T-helper 1 cell (primary cell): ENCODE measurements at regions not wholly inside any gene's neighbourhood (a gene's known extent, or its start where the extent isn't known, plus 50 kb on each side); places are given as distances from the start of the nearest gene placed in this dataset.

Experiments used
- DNase-seq, 5 donors: peaks; one replicate each; pipeline ENCODE4 v3.0.0-alpha.2; 2012 to 2020

DNA sequence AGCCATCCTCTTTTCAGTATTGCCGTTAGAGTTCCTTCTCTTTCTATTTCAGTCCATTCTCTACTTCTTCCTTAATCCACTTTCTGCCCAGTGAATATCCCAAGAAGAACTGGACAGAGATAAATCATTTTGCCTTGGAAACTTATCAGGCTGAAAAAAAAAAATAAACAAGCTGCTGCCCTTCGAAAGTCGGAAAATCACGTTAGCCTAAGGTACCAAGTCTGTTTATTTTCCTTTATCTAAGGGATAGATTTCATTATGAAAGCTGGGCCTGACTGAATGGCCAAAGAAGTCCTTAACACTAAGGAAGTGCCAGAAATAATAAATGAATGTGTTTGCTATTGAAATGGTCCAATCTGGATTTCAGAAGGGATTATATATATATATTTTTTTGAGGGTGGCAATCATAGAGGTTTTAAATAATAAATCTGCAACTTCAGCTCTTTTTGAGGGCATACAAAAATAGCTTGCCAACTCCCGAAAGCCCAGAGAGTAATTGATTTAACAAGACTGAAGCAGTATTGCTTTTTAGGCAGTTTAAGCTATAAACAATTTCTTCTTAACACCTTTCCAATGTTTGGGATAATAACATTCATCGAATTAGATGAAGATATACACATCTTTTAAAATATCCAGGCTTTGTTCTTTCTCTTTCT lies 127.0 kb upstream of the STMND1 start:
- no peak for DNase-seq

DNA sequence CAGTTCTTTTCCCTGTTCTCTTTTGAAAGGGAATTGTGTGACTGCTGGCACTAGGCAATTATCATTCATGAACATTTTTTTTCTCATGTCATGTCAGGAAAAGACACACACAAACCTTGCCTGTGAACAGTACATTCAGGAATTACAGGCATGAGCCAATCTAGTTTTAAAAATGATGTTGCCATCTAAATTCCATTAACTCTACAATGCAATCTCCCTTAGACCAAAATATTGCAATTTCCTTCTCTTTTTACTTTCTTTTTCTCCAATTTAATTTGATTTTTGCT lies 127.5 kb upstream of the STMND1 start:
- DNase-seq: no peak

DNA sequence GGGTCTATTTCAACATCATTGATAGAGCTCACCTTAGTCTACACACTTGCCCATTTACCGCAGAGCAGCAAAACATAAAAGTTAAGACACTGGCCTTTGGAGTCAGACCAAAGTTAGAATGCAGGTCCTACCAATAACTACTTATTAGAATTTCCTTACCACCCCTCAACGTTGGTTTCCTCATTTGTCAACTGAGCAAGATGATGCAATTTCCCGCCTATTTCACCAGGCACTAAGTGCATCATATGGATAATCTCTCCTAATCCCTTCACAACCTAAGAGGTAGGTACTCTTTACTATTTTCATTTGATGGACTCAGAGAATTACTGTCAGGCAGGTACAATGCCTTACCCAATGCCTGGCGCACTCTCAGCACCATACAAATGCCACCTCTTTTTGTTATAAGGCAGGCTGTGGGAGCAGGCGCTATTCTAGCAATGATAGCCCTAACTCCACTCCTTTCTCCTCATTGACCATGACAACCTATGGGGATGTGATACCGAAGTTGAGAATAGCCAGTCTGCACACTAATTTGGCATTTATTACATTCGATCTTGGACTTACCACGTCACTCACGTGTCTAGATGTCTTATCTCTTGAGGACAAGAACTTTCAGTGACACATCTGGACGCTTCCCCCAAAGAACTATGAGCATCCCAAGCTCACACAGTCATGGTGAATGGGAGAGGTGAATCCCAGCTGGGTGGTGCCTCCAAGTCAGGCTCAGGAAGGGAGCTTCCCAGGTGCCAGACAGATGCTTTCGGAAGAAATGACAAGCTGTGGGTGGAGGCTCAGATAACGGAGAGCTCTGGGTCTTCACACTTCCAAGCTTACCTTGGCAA lies 128.1 kb upstream of the STMND1 start:
- no peak for DNase-seq

DNA sequence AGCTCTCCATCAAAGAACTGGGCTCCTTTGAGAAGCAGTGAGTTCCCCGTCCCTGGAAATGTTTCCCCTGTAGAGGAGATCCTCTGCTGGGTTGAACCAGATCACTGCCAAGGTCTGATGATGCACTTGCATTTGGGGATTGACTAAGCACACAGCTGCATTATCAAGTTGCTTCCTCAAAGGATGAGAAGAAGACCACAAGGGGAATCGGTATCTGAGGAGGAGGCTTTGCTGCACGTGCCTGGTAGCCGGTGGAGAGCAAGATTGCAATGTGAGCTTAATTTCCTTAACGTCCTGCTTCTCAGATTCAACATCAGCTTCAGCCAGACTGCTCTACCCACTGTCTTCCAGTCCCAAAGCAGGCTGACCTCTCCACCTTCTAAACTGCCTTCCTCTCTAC lies 128.8 kb upstream of the STMND1 start:
- DNase-seq: no peak

DNA sequence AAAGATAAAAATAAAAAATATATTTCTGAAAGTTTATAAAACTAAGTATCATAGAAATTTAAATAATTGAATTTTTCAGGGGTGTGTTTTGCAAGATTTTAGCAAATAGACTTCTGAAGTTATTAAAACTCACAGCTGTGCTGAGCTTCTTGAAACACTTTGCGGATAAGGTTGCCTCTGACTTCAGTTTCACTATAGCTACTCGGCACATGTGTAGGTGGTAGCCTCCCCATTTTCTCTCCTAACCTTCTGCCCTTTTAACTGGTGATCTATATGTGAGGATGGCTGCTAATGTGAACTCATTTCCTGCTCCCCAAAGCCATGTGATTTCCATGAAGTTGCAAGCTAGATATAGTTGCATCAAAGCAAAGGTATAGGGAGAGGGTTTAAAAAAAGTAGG lies 129.3 kb upstream of the STMND1 start:
- DNase-seq: no peak

DNA sequence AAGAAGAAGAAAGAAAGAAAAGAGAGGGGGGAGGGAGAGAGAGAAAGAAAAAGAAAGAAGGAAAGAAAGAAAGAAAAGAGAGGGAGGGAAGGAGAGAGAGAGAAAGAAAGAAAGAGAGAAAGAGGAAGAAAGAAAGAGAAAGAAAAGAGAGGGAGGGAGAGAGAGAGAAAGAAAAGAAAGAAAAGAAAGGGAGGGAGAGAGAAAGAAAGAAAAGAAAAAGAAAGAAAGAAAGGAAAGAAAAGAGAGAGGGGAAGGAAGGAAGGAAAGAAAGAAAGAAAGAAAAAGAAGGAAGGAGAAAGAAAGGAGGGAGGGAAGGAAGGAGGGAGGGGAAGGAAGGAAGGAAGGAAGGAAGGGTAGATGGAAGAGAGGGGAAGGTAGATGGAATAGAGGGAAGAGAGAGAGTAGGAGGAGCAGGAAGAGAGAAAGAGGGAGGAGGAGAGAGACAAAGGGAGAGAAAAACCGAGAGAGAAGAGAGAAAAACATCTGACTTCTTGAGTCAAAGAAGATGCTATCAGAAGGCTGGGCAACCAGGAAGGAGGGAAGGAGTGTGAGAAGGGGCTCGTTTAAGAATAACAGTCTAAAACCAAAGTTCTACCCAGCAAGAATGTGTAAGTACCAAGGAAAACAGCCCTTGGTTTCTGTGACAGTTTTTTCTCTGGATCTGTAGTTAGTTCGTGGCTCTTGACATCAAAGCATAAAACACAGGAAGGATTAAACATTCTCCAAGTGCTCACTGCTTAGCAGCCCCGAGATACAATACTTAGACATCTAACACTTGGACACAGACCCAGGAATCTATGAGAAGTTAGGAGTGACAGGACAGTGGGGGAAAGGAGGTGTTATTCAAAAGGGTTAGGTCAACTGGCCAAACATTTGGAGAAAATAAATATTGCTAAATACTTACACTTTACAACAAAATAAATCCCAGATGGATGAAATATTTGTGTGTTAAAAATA lies 131.9 kb upstream of the STMND1 start:
- DNase-seq: no peak

DNA sequence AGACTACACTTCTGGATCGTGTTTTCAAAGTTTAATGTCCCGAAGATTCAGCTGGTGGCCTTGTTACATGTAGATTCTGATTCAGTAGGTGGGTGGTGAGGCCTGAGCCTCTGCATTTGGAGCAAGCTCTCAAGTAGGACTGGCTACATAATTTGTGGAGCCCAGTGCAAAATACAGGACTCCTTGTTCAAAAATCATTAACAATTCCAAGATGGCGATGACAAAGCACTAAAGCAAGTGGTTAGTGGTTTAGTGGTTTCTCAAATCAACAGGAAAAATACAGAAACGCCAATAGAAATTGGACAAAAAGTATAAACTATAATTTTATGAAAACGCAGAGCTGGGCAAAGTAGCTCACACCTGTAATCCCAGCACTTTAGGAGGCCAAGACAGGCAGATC lies 133.7 kb upstream of the STMND1 start:
- no peak for DNase-seq

DNA sequence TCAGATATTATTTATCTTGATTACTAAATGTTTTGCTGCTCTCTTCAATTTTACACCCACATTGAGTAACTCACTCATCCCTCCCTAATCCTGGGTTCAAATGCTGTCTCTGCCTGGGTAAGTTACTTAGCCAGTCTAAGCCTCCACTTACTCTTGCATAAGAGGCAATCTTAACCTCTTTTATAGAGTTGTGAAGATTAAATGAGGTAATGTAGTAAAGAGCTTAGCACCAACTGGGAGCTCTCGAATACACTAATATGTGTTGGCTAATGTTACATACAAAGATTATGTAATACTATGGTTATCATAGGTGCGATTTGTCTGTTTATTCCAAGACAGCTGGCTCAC lies 134.4 kb upstream of the STMND1 start:
- DNase-seq: no peak

DNA sequence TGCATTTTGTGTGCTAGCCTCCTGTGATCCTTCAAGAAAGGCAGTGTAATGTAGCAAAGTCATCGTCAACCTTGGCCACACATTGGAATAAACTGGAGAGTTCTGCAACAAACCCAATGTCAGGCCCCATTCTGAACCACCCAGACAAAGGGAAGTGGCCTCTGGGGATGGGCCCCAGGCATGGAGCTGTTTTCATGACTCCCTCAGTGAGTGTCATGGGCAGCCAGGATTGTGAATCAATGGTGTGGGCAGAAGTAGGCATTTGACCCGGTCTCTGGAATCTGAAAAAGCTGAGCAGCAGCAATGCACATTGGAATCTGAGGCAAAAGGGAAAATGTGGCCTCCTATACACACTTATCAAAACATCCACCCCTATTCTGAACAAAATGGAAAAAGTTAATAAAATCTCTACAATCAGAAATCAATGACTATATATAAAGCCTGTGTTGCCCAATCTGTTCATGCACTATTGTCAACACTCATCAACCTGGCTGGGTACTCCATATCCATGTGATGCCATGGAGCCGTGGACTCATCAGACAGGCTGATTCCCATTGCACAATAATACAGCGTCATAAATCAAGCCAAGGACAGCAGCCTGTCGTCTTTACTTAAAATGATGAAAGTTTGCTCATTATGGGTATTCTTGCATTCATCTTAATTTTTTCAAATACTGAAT lies 134.9 kb upstream of the STMND1 start:
- no peak for DNase-seq

DNA sequence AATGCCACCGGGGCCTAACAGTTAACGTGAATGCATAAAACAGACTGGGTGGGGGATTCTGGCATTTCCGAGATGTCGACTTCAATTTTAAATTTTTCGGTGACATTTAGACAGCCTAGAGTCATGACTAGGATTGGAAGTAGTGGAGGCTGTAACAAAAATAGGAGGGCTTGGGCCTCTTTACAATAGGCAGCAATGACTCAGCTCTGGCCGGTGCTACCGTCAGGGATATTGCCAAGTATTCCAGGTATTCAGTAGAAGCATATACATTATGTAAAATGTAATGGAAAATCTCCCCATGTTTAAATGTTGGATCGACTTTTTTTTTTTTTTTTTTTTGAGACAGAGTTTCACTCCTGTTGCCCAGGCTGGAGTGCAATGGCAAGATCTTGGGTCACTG lies 136.2 kb upstream of the STMND1 start:
- no peak for DNase-seq

DNA sequence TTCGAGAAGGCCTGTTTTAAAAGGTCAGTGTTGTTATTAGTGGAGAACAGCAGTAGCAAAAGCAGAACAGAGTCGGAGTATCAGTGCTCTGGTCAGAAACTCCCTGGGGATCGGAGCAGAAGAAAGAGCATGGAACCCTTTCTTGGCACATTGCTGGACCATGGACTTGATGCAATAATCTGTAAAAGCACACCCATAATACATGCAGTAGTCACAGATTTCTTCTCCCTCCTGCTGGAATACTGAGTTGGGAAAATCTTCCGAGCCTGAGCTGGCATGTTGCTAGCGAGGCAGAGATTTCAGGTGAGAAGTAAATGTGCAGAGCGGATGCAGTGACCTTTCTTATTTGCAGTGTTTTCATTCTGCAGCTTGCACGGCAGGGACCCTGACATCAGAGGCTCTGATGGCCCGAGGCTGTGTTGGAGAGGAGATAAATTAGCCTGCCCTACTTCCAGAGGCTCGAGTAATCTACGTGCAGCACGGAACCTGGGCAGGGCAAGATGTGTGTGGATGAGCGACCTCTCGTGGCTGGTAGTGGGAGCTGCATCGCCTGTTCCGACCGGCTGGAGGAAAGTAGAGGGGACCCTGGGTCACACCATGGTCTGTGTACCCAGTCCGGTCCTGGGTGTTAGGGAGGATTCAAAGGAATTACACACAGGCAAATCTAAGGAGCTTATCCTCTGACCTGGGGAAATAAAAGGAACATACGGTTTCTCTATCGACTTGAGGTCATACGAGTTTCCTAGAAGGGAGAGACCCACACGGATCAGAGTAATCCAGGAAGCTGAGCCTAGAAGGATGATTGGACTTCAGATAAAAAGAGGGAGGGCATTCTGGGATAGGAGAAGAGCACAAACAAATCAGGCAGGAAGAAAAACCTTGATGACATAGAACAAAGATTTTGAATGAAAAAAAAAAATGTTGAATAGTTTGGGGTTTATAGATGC lies 137.0 kb upstream of the STMND1 start:
- peak; percentile 18 to 58 (median 36) for DNase-seq

DNA sequence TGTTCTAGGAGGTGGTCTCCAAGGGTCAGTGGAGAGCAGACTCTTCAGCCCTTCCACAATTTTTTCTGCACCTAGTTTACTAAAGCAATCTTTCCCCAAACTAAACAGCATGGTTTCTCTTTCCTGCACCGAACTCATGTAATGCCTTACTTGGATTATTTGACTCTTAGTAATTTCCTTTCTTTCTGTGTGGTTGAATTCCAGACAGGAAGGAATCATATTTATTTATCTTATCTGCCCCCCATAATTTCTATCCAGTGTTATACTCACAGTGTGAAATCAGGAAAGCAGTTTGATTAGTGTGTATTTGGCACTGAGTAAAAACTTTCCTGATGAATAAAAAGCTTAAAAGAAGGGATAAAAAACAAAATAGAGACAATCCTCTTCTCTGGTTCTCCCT lies 140.3 kb upstream of the STMND1 start:
- no peak for DNase-seq

DNA sequence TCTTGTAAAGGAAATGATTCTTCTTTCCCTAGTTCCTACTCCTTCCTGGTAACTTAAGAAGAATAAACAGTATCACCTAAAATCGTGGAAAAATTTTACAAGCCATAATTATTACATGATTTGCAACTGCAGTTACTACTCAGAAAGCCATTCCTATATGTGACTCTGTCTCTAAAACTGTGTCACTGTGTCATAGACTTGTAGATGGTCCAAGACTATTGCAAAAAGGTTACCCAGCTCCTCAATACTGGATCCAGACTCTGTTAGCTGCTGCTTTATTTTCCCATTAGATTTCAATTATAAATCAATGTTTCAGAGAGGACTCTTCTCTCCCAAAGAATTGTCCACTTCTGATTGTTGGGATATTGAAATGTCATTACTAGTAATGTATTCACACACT lies 142.1 kb upstream of the STMND1 start:
- no peak for DNase-seq

DNA sequence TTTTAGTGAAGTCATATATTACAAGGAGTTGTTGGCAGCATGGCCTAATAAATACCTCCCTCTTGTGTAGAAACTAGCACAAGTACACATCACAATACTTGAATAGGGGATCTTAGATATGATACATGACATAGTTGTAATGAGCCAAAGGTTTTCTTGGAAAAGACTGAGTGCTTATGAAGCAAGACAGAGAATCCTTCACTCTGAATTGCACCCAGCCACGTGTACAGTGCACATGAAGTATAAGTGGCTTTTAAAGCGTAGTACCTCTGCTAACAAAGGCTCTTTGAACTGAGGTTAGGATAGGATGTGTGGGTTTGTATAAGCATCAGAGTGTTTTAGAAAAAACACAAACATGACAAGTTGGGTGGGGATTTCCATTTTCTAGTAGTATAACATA lies 145.5 kb upstream of the STMND1 start:
- peak in 1 of 5 donors; percentile 25 for DNase-seq

DNA sequence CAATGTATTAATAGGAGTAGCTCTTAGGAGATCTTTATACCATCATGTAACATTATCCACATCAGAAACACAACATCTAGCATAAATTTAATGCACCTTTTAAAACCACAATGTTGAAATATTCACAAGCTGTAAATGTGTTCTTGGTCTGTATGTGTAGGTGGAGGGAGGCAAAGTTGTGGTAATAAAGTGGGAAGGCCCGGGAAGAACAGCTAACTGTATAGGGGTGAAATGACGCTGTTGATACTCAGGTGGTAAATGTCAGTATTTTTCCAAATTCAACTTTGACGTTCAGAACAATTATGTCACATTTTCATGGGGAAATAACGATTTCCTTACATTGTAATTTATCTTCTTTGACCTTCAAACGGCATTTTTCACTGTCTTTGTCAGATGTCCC lies 146.0 kb upstream of the STMND1 start:
- DNase-seq: no peak

DNA sequence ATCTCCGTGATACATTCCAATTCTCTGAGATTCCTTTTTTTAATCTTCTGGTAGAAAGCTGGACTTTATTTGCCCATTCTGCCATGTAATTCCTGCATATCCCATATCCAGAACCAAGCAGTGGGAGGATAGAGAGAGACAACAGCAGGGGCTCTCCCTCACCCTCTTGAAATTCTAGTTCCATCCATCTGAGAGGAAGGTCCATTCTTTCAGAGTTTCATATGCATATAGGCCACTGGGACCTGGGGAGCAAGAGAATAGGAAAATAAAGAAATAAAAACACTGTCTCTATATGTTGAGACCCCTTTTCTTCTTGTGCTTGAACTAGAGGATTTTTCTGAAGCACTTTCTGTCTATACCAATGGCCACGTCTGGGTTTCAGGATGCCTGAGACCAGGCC lies 147.9 kb upstream of the STMND1 start:
- no peak for DNase-seq

DNA sequence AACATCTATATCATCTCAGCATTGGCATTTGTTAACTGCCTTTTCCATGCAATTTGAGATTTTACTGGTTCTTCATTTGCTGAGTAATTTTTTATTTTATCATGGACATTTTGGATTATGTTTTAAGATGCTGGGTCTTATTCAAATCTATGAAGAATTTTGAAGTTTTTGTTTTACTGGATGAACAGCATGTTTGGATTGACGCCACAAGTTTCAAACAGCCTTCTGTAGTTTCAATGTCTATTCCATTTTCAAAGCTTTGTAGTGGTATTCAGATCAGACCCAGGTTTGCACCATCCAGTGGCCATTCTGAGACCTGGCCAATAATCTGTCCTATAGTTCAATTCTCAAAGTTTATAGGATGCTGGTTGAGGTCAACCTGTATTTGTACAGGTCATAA lies 148.4 kb upstream of the STMND1 start:
- no peak for DNase-seq

DNA sequence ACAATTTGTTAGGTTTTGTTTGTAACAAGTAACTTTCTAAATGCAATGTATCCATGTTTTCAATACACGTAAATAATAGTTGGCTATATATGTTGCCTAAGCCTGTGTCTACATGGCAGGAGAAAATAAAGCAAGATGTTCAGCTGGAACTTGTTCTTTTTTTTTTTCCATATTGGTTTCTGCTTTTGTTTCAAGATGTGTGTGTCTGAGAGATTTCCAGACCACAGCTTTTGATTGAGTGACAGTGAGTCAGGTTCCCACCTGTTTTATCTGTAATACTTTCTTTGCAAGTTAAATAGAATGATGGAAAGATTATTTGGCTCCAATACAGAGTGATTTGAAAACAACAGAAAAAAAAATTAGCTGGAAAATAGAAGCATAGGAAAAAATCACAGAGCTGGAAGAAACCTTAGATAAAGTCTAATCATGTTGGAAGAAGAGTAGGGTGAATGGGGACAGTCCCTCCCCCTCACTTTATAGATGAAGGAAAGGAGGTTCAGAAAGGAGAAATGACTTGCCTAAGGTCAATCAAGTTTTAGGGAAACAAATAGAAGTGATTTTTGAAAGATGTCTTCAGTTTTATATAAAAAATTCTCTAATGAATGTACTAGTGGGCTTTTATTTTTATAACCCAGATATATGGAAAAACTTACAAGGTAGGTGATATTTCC lies 150.9 kb upstream of the STMND1 start:
- DNase-seq: no peak

DNA sequence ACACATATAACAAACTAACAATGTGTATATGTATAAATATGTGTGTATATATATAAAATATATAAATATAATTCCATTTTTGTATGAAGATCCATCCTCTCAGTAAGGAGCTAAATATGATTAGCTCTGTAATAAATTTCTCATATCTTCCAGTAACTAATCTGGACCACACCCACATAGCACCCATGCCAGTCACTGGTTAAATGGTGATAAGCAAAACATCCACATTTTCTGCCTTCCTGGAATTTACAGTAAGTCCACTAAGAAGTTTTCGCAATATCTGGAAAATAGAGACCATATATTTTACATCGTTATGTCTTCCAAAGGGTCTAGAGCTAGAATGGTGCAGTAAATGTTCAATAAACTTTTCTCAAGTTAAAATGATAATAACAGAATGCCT lies 151.5 kb upstream of the STMND1 start:
- no peak for DNase-seq

DNA sequence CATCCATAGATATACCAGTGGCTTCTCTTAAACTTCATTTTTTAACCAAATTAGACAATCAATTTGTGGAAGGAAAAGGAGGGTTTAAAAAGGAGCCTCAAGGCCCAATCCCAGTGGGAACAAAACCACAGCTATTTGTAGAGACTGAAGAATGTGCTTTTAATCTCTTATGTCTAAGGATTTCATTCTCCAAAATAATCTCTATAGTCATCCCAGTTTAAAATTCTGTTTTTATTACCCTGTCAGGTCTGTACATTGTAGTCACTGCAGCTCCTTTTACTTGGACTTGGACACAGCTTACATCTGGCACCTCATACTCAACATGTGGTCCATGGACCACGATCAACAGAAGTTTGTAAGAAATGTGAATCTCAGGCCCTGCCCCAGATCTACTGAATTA lies 152.1 kb upstream of the STMND1 start:
- DNase-seq: no peak

DNA sequence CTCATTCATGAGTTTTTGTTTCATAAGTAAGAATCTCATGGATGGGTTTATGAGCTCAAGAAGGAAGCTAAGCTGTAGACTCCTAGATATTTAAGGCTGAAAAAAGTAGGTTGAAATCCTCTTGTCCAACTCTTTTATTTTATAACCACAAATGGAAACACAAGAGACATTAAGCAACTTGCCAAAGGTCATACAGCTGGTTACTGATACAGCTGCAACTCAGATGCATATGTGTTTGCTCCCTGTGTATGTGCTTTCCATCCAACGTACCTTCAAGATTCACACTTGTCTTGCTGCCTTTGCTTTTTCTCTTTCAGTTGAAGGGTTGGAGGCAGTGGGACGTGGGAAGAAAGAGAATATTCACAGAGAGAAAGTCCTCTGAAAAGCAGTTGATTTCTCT lies 153.5 kb upstream of the STMND1 start:
- no peak for DNase-seq
